H1 (cell line): ENCODE measurements at regions not wholly inside any gene's neighbourhood (a gene's known extent, or its start where the extent isn't known, plus 50 kb on each side); places are given as distances from the start of the nearest gene placed in this dataset.

Experiments used
- CHD2 ChIP-seq: IDR thresholded peaks from 2 replicates; pipeline ENCODE4 v1.6.1; 2012; ENCODE audit warnings: low read length, improper control_type of control experiment
- EZH2 ChIP-seq: fragments of 200-600 bp; sonication (generic); IDR thresholded peaks from 2 replicates; pipeline ENCODE4 v1.7.1; 2012; ENCODE audit warnings: low read depth, mild to moderate bottlenecking, moderate library complexity, low read length, inconsistent platforms; ENCODE audit not compliant: severe bottlenecking
- TF ChIP-seq, protein P1 (sequence below): IDR thresholded peaks from 2 replicates; pipeline ENCODE4 v1.6.1; 2011; ENCODE audit warnings: low read length, improper control_type of control experiment

GRCh38 chr3:106577241-106577640, 708.4 kb upstream of the CBLB start:
- TF ChIP-seq, protein P1, sequence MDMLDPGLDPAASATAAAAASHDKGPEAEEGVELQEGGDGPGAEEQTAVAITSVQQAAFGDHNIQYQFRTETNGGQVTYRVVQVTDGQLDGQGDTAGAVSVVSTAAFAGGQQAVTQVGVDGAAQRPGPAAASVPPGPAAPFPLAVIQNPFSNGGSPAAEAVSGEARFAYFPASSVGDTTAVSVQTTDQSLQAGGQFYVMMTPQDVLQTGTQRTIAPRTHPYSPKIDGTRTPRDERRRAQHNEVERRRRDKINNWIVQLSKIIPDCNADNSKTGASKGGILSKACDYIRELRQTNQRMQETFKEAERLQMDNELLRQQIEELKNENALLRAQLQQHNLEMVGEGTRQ = no peak
- TF ChIP-seq CHD2 (no peak), EZH2 (no peak)
